SK-N-SH treated with all-trans-retinoic acid at 6 μM for 48 hours (cell line): ENCODE measurements at regions not wholly inside any gene's neighbourhood (a gene's known extent, or its start where the extent isn't known, plus 50 kb on each side); places are given as distances from the start of the nearest gene placed in this dataset.
A peak's percentile ranks its signal among the peaks of the same experiment; 100 is the strongest.

Experiments used
- ATAC-seq: fragments of 200-7000 bp; cut with Tn5 transposase; 3 replicates; pipeline ENCODE4 v1.9.1; 2020; ENCODE audit warnings: mild to moderate bottlenecking, moderate library complexity
- ARNTL ChIP-seq: fragments of 450-650 bp; formaldehyde crosslinking; IDR thresholded peaks from 2 replicates; pipeline ENCODE4 v1.5.0; 2020; ENCODE audit warnings: low read depth, mild to moderate bottlenecking, moderate library complexity, borderline replicate concordance
- BACH2 ChIP-seq: fragments of 250-450 bp; sonication (Bioruptor Pico); IDR thresholded peaks from 2 replicates; pipeline ENCODE4 v1.9.0; 2021; ENCODE audit warnings: mild to moderate bottlenecking, borderline replicate concordance
- CREB5 ChIP-seq: fragments of 250-450 bp; sonication (Bioruptor Pico); IDR thresholded peaks from 2 replicates; pipeline ENCODE4 v1.5.1; 2020; ENCODE audit warnings: low read depth, mild to moderate bottlenecking, moderate library complexity
- CSDC2 ChIP-seq: fragments of 250-450 bp; sonication (Bioruptor Pico); IDR thresholded peaks from 2 replicates; pipeline ENCODE4 v1.5.0; 2020; ENCODE audit warnings: mild to moderate bottlenecking, moderate library complexity
- CSRNP3 ChIP-seq: fragments of 250-450 bp; sonication (Bioruptor Pico); IDR thresholded peaks from 2 replicates; pipeline ENCODE4 v1.5.1; 2021; ENCODE audit warnings: mild to moderate bottlenecking, moderate library complexity
- ESRRG ChIP-seq: fragments of 250-450 bp; sonication (Bioruptor Pico); IDR thresholded peaks from 2 replicates; pipeline ENCODE4 v1.6.1; 2021; ENCODE audit warnings: mild to moderate bottlenecking
- GLIS3 ChIP-seq: fragments of 250-450 bp; sonication (Bioruptor Pico); IDR thresholded peaks from 2 replicates; pipeline ENCODE4 v1.5.0; 2020; ENCODE audit warnings: mild to moderate bottlenecking, moderate library complexity
- ISL1 ChIP-seq: fragments of 250-450 bp; sonication (Bioruptor Pico); IDR thresholded peaks from 2 replicates; pipeline ENCODE4 v2.1.2; 2022; ENCODE audit warnings: mild to moderate bottlenecking, moderate library complexity
- OSR1 ChIP-seq: fragments of 250-450 bp; sonication (Bioruptor Pico); IDR thresholded peaks from 2 replicates; pipeline ENCODE4 v1.8.0; 2022; ENCODE audit warnings: moderate library complexity, mild to moderate bottlenecking, inconsistent platforms
- PATZ1 ChIP-seq: fragments of 250-450 bp; sonication (Bioruptor Pico); IDR thresholded peaks from 2 replicates; pipeline ENCODE4 v1.8.0; 2020; ENCODE audit warnings: mild to moderate bottlenecking, moderate library complexity, borderline replicate concordance
- POU6F1 ChIP-seq: fragments of 250-450 bp; sonication (Bioruptor Pico); IDR thresholded peaks from 2 replicates; pipeline ENCODE4 v1.8.0; 2021; ENCODE audit warnings: low read depth, mild to moderate bottlenecking, moderate library complexity, borderline replicate concordance
- PPARA ChIP-seq: fragments of 250-450 bp; sonication (Bioruptor Pico); IDR thresholded peaks from 2 replicates; pipeline ENCODE4 v1.5.0; 2020; ENCODE audit warnings: mild to moderate bottlenecking, borderline replicate concordance
- RARB ChIP-seq: fragments of 250-450 bp; sonication (Bioruptor Pico); IDR thresholded peaks from 2 replicates; pipeline ENCODE4 v1.8.0; 2021; ENCODE audit warnings: mild to moderate bottlenecking, moderate library complexity
- SNAI2 ChIP-seq: fragments of 250-450 bp; sonication (Bioruptor Pico); IDR thresholded peaks from 2 replicates; pipeline ENCODE4 v1.5.0; 2020; ENCODE audit warnings: mild to moderate bottlenecking, moderate library complexity
- TCF4 ChIP-seq: fragments of 250-450 bp; sonication (Bioruptor Pico); IDR thresholded peaks from 2 replicates; pipeline ENCODE4 v1.8.0; 2021; ENCODE audit warnings: mild to moderate bottlenecking, moderate library complexity, borderline replicate concordance
- TSHZ2 ChIP-seq: fragments of 250-450 bp; sonication (Bioruptor Pico); IDR thresholded peaks from 2 replicates; pipeline ENCODE4 v1.5.0; 2020; ENCODE audit warnings: mild to moderate bottlenecking, moderate library complexity
- ZC3H10 ChIP-seq: fragments of 250-450 bp; sonication (Bioruptor Pico); IDR thresholded peaks from 2 replicates; pipeline ENCODE4 v1.5.1; 2021; ENCODE audit warnings: mild to moderate bottlenecking, moderate library complexity
- ZFP30 ChIP-seq: fragments of 450-650 bp; formaldehyde crosslinking; IDR thresholded peaks from 2 replicates; pipeline ENCODE4 v1.5.0; 2022; ENCODE audit warnings: mild to moderate bottlenecking, moderate library complexity
- ZNF565 ChIP-seq: fragments of 450-650 bp; formaldehyde crosslinking; conservative IDR thresholded peaks from 2 replicates; pipeline ENCODE4 v1.5.0; 2020; ENCODE audit warnings: low read depth, mild to moderate bottlenecking, moderate library complexity
- ZNF70 ChIP-seq: fragments of 450-650 bp; formaldehyde crosslinking; IDR thresholded peaks from 2 replicates; pipeline ENCODE4 v1.5.0; 2020; ENCODE audit warnings: mild to moderate bottlenecking, moderate library complexity

- TF ChIP-seq ISL1 (CRISPR knock-in tag) (no peak), RARB (CRISPR knock-in tag) (no peak), CSDC2 (no peak), GLIS3 (CRISPR knock-in tag) (no peak), ZNF565 (no peak), ARNTL (CRISPR knock-in tag) (no peak), ZNF70 (CRISPR knock-in tag) (no peak), PPARA (no peak), TCF4 (no peak), POU6F1 (CRISPR knock-in tag) (no peak), ESRRG (CRISPR knock-in tag) (no peak), OSR1 (CRISPR knock-in tag) (no peak), ZC3H10 (CRISPR knock-in tag) (no peak), SNAI2 (CRISPR knock-in tag) (no peak), TSHZ2 (CRISPR knock-in tag) (no peak), CSRNP3 (CRISPR knock-in tag) (no peak), CREB5 (no peak), BACH2 (CRISPR knock-in tag) (no peak), ZFP30 (CRISPR knock-in tag) (no peak), PATZ1 (no peak)
- TF ChIP-seq, all 23 proteins: peak for 0
- no peak for ATAC-seq
Measured at GRCh38 chr6:142562865-142563264, 261.1 kb downstream of the ADGRG6 start.

- TF ChIP-seq ARNTL (CRISPR knock-in tag), result no peak
- peak; percentile 31; the same call in 1 of the 2 replicates for TF ChIP-seq TCF4
- TF ChIP-seq CSRNP3 (CRISPR knock-in tag), result no peak
- TF ChIP-seq ZFP30 (CRISPR knock-in tag), result no peak
- ATAC-seq, result peak; percentile 48
Measured at GRCh38 chr6:142566628-142567396, 265.0 kb downstream of the ADGRG6 start.
